Esophagus squamous epithelium (tissue), 4 donors: ENCODE measurements at regions not wholly inside any gene's neighbourhood (a gene's known extent, or its start where the extent isn't known, plus 50 kb on each side); places are given as distances from the start of the nearest gene placed in this dataset.
A peak's percentile ranks its signal among the peaks of the same experiment; 100 is the strongest.

Experiments
- POLR2A ChIP-seq, 4 donors: fragments of 450-650 bp; IDR thresholded peaks; one replicate each; pipeline ENCODE4 v1.6.1; 2017; ENCODE audit warnings: antibody characterized with exemption in 4 of 4, mild to moderate bottlenecking in 4 of 4, moderate library complexity in 3 of 4
- TF ChIP-seq, protein P1 (sequence below), 6 experiments: fragments of 450-650 bp in 4 of 6; fragments of 200-600 bp in 2 of 6; sonication (generic) in 2 of 6; IDR thresholded peaks; one replicate each; pipeline ENCODE4 v1.5.1; 2016 to 2019; ENCODE audit warnings: antibody characterized with exemption in 6 of 6, mild to moderate bottlenecking in 4 of 6, moderate library complexity in 4 of 6

DNA sequence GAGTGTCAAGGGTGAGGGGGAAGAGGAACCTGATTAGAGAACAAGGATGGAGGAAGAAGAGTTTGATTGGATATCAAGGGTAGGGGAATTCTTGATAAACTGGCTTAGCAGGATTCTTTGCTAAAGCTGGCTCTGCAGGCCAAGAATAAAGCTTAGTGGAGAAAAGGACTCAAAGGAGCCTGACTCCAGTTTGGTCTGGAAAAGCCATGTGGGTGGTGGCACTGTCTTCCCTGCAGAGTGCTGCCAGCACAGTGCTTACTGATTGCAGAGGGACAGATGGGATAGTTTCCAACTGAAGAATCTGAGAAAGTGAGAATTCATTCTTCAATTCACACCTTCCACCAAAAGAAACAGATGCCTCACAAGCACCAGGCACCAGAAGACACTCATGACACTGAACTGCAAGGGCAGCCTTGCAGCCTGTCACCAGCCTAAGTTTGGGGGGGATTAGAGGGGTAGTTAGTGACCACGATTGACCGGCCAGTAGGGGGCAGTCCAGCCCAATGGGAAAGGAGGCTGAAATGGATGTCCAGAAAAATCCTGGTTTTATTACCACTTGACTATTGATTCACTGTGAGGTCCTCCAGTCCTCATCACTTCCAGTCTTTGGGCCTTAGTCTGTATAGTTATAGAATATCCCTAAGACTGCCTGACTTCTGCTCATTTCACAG is 334.5 kb downstream of the SMAD2 start:
- TF ChIP-seq, protein P1, sequence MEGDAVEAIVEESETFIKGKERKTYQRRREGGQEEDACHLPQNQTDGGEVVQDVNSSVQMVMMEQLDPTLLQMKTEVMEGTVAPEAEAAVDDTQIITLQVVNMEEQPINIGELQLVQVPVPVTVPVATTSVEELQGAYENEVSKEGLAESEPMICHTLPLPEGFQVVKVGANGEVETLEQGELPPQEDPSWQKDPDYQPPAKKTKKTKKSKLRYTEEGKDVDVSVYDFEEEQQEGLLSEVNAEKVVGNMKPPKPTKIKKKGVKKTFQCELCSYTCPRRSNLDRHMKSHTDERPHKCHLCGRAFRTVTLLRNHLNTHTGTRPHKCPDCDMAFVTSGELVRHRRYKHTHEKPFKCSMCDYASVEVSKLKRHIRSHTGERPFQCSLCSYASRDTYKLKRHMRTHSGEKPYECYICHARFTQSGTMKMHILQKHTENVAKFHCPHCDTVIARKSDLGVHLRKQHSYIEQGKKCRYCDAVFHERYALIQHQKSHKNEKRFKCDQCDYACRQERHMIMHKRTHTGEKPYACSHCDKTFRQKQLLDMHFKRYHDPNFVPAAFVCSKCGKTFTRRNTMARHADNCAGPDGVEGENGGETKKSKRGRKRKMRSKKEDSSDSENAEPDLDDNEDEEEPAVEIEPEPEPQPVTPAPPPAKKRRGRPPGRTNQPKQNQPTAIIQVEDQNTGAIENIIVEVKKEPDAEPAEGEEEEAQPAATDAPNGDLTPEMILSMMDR (IDR thresholded peaks at IDR 0.05): peak in 1 of 6 experiments; percentile 17
- no peak for TF ChIP-seq POLR2A (IDR thresholded peaks at IDR 0.05)
